Naive thymus-derived CD4-positive, alpha-beta T cell (primary cell): ENCODE measurements at regions not wholly inside any gene's neighbourhood (a gene's known extent, or its start where the extent isn't known, plus 50 kb on each side); places are given as distances from the start of the nearest gene placed in this dataset.

Experiments used
- ATAC-seq: fragments of 150-1000 bp; cut with Tn5 transposase; 2 replicates; pipeline ENCODE4 v1.10.0; 2021; ENCODE audit warnings: mild to moderate bottlenecking, moderate library complexity
- CTCF ChIA-PET: fragments of 350-600 bp; sonication (Branson Sonifier 250); formaldehyde crosslinking; loops from one replicate; lab custom pipeline; 2021; ENCODE audit warnings: antibody characterized with exemption; lab: Charles Lee
- POLR2A ChIA-PET: fragments of 350-600 bp; sonication (Branson Sonifier 250); formaldehyde crosslinking; loops from one replicate; lab custom pipeline; 2021; ENCODE audit warnings: antibody characterized with exemption, inconsistent platforms; lab: Charles Lee
- DNase-seq, 9 donors: peaks; one replicate each; pipeline versions ENCODE4 v3.0.0 to v3.0.0-alpha.2; 2020 to 2022; ENCODE audit warnings: mixed read lengths in 1 of 9
- H3K27ac ChIP-seq: one replicate; pipeline ENCODE4 v1.7.0; 2013; ENCODE audit warnings: mild to moderate bottlenecking, low read depth, low read length, moderate library complexity
- H3K27me3 ChIP-seq, 2 donors: one replicate each; pipeline ENCODE4 v1.7.0; 2013; ENCODE audit warnings: low read length in 2 of 2, mild to moderate bottlenecking in 2 of 2, moderate library complexity in 2 of 2; ENCODE audit not compliant: control insufficient read depth in 2 of 2, insufficient read depth in 2 of 2
- H3K36me3 ChIP-seq, 3 experiments: 1 replicate in 2 of 3; 2 replicates in 1 of 3; pipeline ENCODE4 v1.7.0; 2013; ENCODE audit warnings: low read length in 3 of 3, mild to moderate bottlenecking in 3 of 3, moderate library complexity in 1 of 3; ENCODE audit not compliant: insufficient read depth in 3 of 3, control insufficient read depth in 2 of 3
- H3K4me1 ChIP-seq, 2 donors: one replicate each; pipeline ENCODE4 v1.7.0; 2013; ENCODE audit warnings: low read length in 2 of 2, mild to moderate bottlenecking in 2 of 2, moderate library complexity in 1 of 2; ENCODE audit not compliant: control insufficient read depth in 2 of 2, insufficient read depth in 2 of 2
- H3K4me3 ChIP-seq: 2 replicates; pipeline ENCODE4 v1.7.0; 2013; ENCODE audit warnings: mild to moderate bottlenecking, low read length
- H3K9me3 ChIP-seq, 3 experiments: 1 replicate in 2 of 3; 2 replicates in 1 of 3; pipeline ENCODE4 v1.7.0; 2013; ENCODE audit warnings: low read length in 3 of 3; ENCODE audit not compliant: control insufficient read depth in 2 of 3
- H3K27ac Mint-ChIP-seq, 9 donors: one replicate each; pipeline ENCODE4 v1.8.0; 2020 to 2022; ENCODE audit warnings: mixed read lengths in 9 of 9, mild to moderate bottlenecking in 8 of 9, moderate library complexity in 5 of 9, inconsistent platforms in 2 of 9
- H3K27me3 Mint-ChIP-seq, 5 donors: one replicate each; pipeline ENCODE4 v1.8.0; 2021 to 2022; ENCODE audit warnings: mixed read lengths in 5 of 5, mild to moderate bottlenecking in 1 of 5
- H3K36me3 Mint-ChIP-seq, 5 donors: one replicate each; pipeline ENCODE4 v1.8.0; 2020 to 2022; ENCODE audit warnings: mixed read lengths in 5 of 5, mild to moderate bottlenecking in 3 of 5, inconsistent platforms in 1 of 5
- H3K4me1 Mint-ChIP-seq, 7 donors: one replicate each; pipeline ENCODE4 v1.8.0; 2020 to 2022; ENCODE audit warnings: mixed read lengths in 7 of 7, mild to moderate bottlenecking in 3 of 7, inconsistent platforms in 1 of 7
- H3K4me3 Mint-ChIP-seq, 10 donors: one replicate each; pipeline ENCODE4 v1.8.0; 2020 to 2022; ENCODE audit warnings: mild to moderate bottlenecking in 10 of 10, mixed read lengths in 10 of 10, moderate library complexity in 6 of 10, inconsistent platforms in 2 of 10
- H3K9me3 Mint-ChIP-seq, 11 donors: one replicate each; pipeline ENCODE4 v1.8.0; 2020 to 2022; ENCODE audit warnings: mixed read lengths in 11 of 11, mild to moderate bottlenecking in 4 of 11, inconsistent platforms in 1 of 11, moderate library complexity in 1 of 11
- intact Hi-C, 2 donors: fragments of 100-400 bp; cut with micrococcal nuclease; formaldehyde crosslinking; loops; one replicate each; pipeline ENCODE4 v1.15.1; 2023

DNA sequence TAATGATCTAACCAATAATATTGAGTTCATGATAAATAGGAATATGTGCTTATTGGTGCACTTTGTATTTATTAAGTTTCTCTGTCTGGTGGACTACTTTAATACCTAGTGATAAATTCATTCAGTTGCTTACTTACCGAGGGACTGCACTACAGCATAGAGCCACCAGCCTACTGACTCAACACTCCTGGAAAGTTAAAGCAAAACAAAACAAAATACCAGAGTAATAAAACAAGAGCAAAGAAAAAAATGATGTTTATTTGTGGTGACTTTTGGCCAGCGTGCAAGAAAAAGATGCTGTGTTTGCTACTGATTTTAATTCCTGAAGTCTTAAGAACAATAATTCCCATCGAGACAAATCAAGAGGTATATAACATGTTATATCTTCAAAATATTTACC, 586.3 kb downstream of the PLA2G4A start:
- Mint-ChIP-seq H3K9me3 (peaks cover 0 to 8% (median 0%) of the 10 kb centered on the region in 11 donors), H3K36me3 (no peaks in the 10 kb centered on the region), H3K27me3 (no peaks in the 10 kb centered on the region), H3K4me1 (peaks cover 0 to 1% (median 0%) of the 10 kb centered on the region in 7 donors), H3K27ac (no peak overlapping the region), H3K4me3 (no peak overlapping the region)
- Histone ChIP-seq H3K27ac (no peak overlapping the region), H3K36me3 (no peaks in the 10 kb centered on the region), H3K9me3 (no peaks in the 10 kb centered on the region), H3K4me1 (no peaks in the 10 kb centered on the region), H3K4me3 (no peak overlapping the region), H3K27me3 (no peaks in the 10 kb centered on the region)
- ChIA-PET CTCF (no interaction called here), POLR2A (no interaction called here)
- no peak for ATAC-seq
- intact Hi-C loops, result no loop called here
- no peak for DNase-seq

- no peak for DNase-seq
- Mint-ChIP-seq H3K27ac (no peak overlapping the region), H3K4me3 (no peak overlapping the region), H3K36me3 (no peaks in the 10 kb centered on the region), H3K9me3 (peaks cover 0 to 8% (median 0%) of the 10 kb centered on the region in 11 donors), H3K27me3 (no peaks in the 10 kb centered on the region), H3K4me1 (no peaks in the 10 kb centered on the region)
- no peaks in the 10 kb centered on the region for H3K27me3 ChIP-seq
- CTCF ChIA-PET, result no interaction called here
- H3K9me3 ChIP-seq, result no peaks in the 10 kb centered on the region
- ATAC-seq, result no peak
- no peaks in the 10 kb centered on the region for H3K4me1 ChIP-seq
- POLR2A ChIA-PET, result no interaction called here
- H3K27ac ChIP-seq, result no peak overlapping the region
- no peak overlapping the region for H3K4me3 ChIP-seq
- no peaks in the 10 kb centered on the region for H3K36me3 ChIP-seq
- intact Hi-C loops, result no loop called here
Observed at GRCh38 chr1:187417520-187417919, 588.8 kb downstream of the PLA2G4A start.

- no peaks in the 10 kb centered on the region for H3K27me3 ChIP-seq
- Mint-ChIP-seq H3K36me3 (no peaks in the 10 kb centered on the region), H3K4me1 (peaks cover 0 to 2% (median 0%) of the 10 kb centered on the region in 7 donors), H3K27me3 (no peaks in the 10 kb centered on the region), H3K4me3 (no peak overlapping the region), H3K27ac (no peak overlapping the region), H3K9me3 (peaks cover 0 to 4% (median 0%) of the 10 kb centered on the region in 11 donors)
- H3K4me3 ChIP-seq, result no peak overlapping the region
- DNase-seq (no peak), ATAC-seq (no peak)
- intact Hi-C loops, result no loop called here
- no peaks in the 10 kb centered on the region for H3K9me3 ChIP-seq
- H3K36me3 ChIP-seq, result no peaks in the 10 kb centered on the region
- H3K27ac ChIP-seq, result no peak overlapping the region
- CTCF ChIA-PET, result no interaction called here
- H3K4me1 ChIP-seq, result no peaks in the 10 kb centered on the region
- POLR2A ChIA-PET, result no interaction called here
Observed at GRCh38 chr1:187433598-187433997, 604.8 kb downstream of the PLA2G4A start.

DNA sequence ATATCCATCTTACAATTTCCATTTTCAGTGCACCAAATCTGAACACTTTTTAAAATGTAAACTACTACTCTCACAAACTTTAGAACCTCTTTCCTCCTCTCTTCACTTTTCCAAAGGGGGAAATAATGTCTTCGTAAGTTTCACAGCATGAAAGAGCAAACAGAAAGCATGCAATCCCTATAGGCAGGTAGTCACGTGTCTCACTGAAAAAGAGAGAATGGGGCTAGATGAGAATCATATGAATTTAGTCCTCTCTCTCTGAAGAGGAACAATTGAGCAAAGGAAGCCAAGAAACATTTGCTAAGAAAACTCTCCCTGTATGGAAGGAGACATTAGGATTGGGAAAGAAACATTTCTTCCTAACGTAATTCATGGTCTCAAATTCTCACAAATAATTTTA, 613.9 kb downstream of the PLA2G4A start:
- Histone ChIP-seq H3K4me3 (no peak overlapping the region), H3K36me3 (no peaks in the 10 kb centered on the region), H3K4me1 (no peaks in the 10 kb centered on the region), H3K27ac (no peak overlapping the region), H3K9me3 (no peaks in the 10 kb centered on the region), H3K27me3 (no peaks in the 10 kb centered on the region)
- ChIA-PET CTCF (no interaction called here), POLR2A (no interaction called here)
- intact Hi-C loops, result no loop called here
- Mint-ChIP-seq H3K4me3 (no peak overlapping the region), H3K27ac (no peak overlapping the region), H3K4me1 (no peaks in the 10 kb centered on the region), H3K27me3 (no peaks in the 10 kb centered on the region), H3K9me3 (peaks cover 0 to 11% (median 0%) of the 10 kb centered on the region in 11 donors), H3K36me3 (peaks cover 0 to 4% (median 0%) of the 10 kb centered on the region in 5 donors)
- DNase-seq (no peak), ATAC-seq (no peak)

- no peaks in the 10 kb centered on the region for H3K9me3 ChIP-seq
- ATAC-seq, result no peak
- Mint-ChIP-seq H3K9me3 (peaks cover 0 to 11% (median 0%) of the 10 kb centered on the region in 11 donors), H3K27ac (no peak overlapping the region), H3K4me3 (no peak overlapping the region), H3K27me3 (no peaks in the 10 kb centered on the region), H3K36me3 (peaks cover 0 to 4% (median 0%) of the 10 kb centered on the region in 5 donors), H3K4me1 (no peaks in the 10 kb centered on the region)
- H3K4me1 ChIP-seq, result no peaks in the 10 kb centered on the region
- no peaks in the 10 kb centered on the region for H3K36me3 ChIP-seq
- ChIA-PET POLR2A (no interaction called here), CTCF (no interaction called here)
- no peak overlapping the region for H3K27ac ChIP-seq
- intact Hi-C loops, result no loop called here
- H3K4me3 ChIP-seq, result no peak overlapping the region
- no peaks in the 10 kb centered on the region for H3K27me3 ChIP-seq
- no peak for DNase-seq
Observed at GRCh38 chr1:187443939-187444338, 615.2 kb downstream of the PLA2G4A start.

- DNase-seq, result no peak
- Mint-ChIP-seq H3K27me3 (no peaks in the 10 kb centered on the region), H3K27ac (no peak overlapping the region), H3K4me3 (no peak overlapping the region), H3K9me3 (peaks cover 0 to 15% (median 0%) of the 10 kb centered on the region in 11 donors), H3K36me3 (peaks cover 0 to 4% (median 0%) of the 10 kb centered on the region in 5 donors), H3K4me1 (no peaks in the 10 kb centered on the region)
- Histone ChIP-seq H3K4me1 (no peaks in the 10 kb centered on the region), H3K4me3 (no peak overlapping the region), H3K27ac (no peak overlapping the region), H3K36me3 (no peaks in the 10 kb centered on the region), H3K9me3 (no peaks in the 10 kb centered on the region), H3K27me3 (no peaks in the 10 kb centered on the region)
- ATAC-seq, result no peak
- ChIA-PET CTCF (no interaction called here), POLR2A (no interaction called here)
- intact Hi-C loops, result no loop called here
Observed at GRCh38 chr1:187445066-187445465, 616.3 kb downstream of the PLA2G4A start.

- CTCF ChIA-PET, result no interaction called here
- Histone ChIP-seq H3K36me3 (no peaks in the 10 kb centered on the region), H3K4me3 (no peak overlapping the region), H3K27ac (no peak overlapping the region), H3K4me1 (no peaks in the 10 kb centered on the region), H3K9me3 (no peaks in the 10 kb centered on the region), H3K27me3 (no peaks in the 10 kb centered on the region)
- no peak for ATAC-seq
- POLR2A ChIA-PET, result no interaction called here
- Mint-ChIP-seq H3K27ac (no peak overlapping the region), H3K27me3 (no peaks in the 10 kb centered on the region), H3K4me1 (no peaks in the 10 kb centered on the region), H3K36me3 (no peaks in the 10 kb centered on the region), H3K9me3 (peaks cover 0 to 13% (median 0%) of the 10 kb centered on the region in 11 donors), H3K4me3 (no peak overlapping the region)
- no peak for DNase-seq
- intact Hi-C loops, result no loop called here
Observed at GRCh38 chr1:187451238-187451637, 622.5 kb downstream of the PLA2G4A start.
